ENCODE measurements at regions not wholly inside any gene's neighbourhood (a gene's known extent, or its start where the extent isn't known, plus 50 kb on each side); places are given as distances from the start of the nearest gene placed in this dataset.

- no peak for TF ChIP-seq CTCF (IDR thresholded peaks at IDR 0.05 in 2 of 3, conservative IDR thresholded peaks at IDR 0.05 in 1 of 3; ENCODE audit: control insufficient read depth in 2 of 3, extremely low read depth in 1 of 3, insufficient read depth in 1 of 3, low read depth in 3 of 3, low read length in 3 of 3)
- no peak for TF ChIP-seq POLR2A (IDR thresholded peaks at IDR 0.05; ENCODE audit: low read depth, low read length)
- no peak for TF ChIP-seq IRF3 (IDR thresholded peaks at IDR 0.05)
- no peak for TF ChIP-seq POU2F2 (IDR thresholded peaks at IDR 0.05; ENCODE audit: borderline replicate concordance, low read depth, low read length)
- TF ChIP-seq CEBPB (IDR thresholded peaks at IDR 0.05; ENCODE audit: borderline replicate concordance in 1 of 2, low read depth in 2 of 2, low read length in 2 of 2) = no peak
- TF ChIP-seq MAX (IDR thresholded peaks at IDR 0.05; ENCODE audit: low read depth, low read length) = no peak
- TF ChIP-seq PAX5 (IDR thresholded peaks at IDR 0.05; ENCODE audit: borderline replicate concordance, low read depth, low read length) = no peak
- no peak for TF ChIP-seq SMAD1 (IDR thresholded peaks at IDR 0.05; ENCODE audit: low read depth, partially characterized antibody)
- no peak for TF ChIP-seq SRF (IDR thresholded peaks at IDR 0.05; ENCODE audit: low read depth in 2 of 2, low read length in 2 of 2)
- TF ChIP-seq NBN (IDR thresholded peaks at IDR 0.05) = no peak
- TF ChIP-seq NR2C2 (IDR thresholded peaks at IDR 0.05; ENCODE audit: borderline replicate concordance, control insufficient read depth, insufficient read length, low read depth) = no peak
- TF ChIP-seq EP300 (IDR thresholded peaks at IDR 0.05; ENCODE audit: borderline replicate concordance in 1 of 2, control insufficient read depth in 1 of 2, low read depth in 2 of 2, low read length in 2 of 2) = no peak
- no peak for TF ChIP-seq HDGF (IDR thresholded peaks at IDR 0.05)
- no peak for TF ChIP-seq MEF2A (IDR thresholded peaks at IDR 0.05; ENCODE audit: insufficient read depth, low read depth, low read length)
Measured at GRCh38 chr16:60611844-60612243, 1424.4 kb downstream of the CDH8 start.
